ENCODE measurements at regions not wholly inside any gene's neighbourhood (a gene's known extent, or its start where the extent isn't known, plus 50 kb on each side); places are given as distances from the start of the nearest gene placed in this dataset.
"Not testable (repeated sequence)": the region's sequence is repeated elsewhere in the genome, so short reads cannot be mapped to it uniquely, and the experiment has no call there.

DNA sequence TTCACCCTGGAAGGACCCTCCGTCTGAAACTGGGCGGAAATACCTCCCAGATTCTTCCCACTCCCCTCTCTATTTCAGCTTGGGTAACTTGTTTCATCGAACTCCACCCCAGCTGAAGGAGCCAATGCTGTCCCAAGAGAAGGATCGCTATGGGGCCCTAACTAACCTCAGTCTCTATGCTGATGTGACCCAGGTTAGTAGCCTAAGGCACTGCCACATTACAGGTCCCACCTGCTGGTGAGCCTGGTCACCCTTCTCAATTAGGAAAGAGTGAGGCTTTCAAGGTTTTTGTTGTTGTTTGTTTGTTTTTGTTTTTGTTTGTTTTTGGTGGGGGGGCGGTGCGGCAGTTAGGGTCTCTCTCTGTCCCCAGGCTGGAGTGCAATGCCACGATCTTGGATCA lies 168.4 kb downstream of the OR2B2 start:
- no peak overlapping the region for H3K27ac Mint-ChIP-seq
- Histone ChIP-seq H3K4me3 (ENCODE audit: low read length) (peak overlapping the region; percentile 30), H3K9me3 (ENCODE audit: control insufficient read depth, low read length) (no peaks in the 10 kb centered on the region), H3K27ac (ENCODE audit: low read depth, low read length) (no peak overlapping the region), H3K4me1 (ENCODE audit: control insufficient read depth, insufficient read depth, low read length) (no peaks in the 10 kb centered on the region), H3K27me3 (ENCODE audit: control insufficient read depth, insufficient read depth, low read length, poor library complexity, severe bottlenecking) (peaks cover 72% of the 10 kb centered on the region), H3K36me3 (ENCODE audit: control insufficient read depth, insufficient read depth, low read length) (no peaks in the 10 kb centered on the region), H3K9ac (ENCODE audit: extremely low read depth, low read length, poor library complexity, severe bottlenecking) (no peak overlapping the region)
- H3K4me3 Mint-ChIP-seq: peak overlapping the region; percentile 32
- no peaks in the 10 kb centered on the region for H3K9me3 Mint-ChIP-seq
- H3K36me3 Mint-ChIP-seq (ENCODE audit: low read depth): no peaks in the 10 kb centered on the region
- peaks cover 14% of the 10 kb centered on the region for H3K4me1 Mint-ChIP-seq
- DNase-seq: peak; percentile 66
- peak; percentile 52 for TF ChIP-seq CTCF (conservative IDR thresholded peaks at IDR 0.05)
- H3K27me3 Mint-ChIP-seq (ENCODE audit: insufficient read depth): peaks cover 87% of the 10 kb centered on the region
- WGBS, 2 experiments (ENCODE audit: insufficient coverage in 1 of 2, insufficient read length in 1 of 2): 20 to 24% methylated on average over 5 to 7 of the region's 7 CpGs

- Mint-ChIP-seq H3K36me3 (ENCODE audit: low read depth) (no peaks in the 10 kb centered on the region), H3K4me3 (no peak overlapping the region), H3K9me3 (no peaks in the 10 kb centered on the region), H3K4me1 (peaks cover 14% of the 10 kb centered on the region), H3K27ac (no peak overlapping the region), H3K27me3 (ENCODE audit: insufficient read depth) (peaks cover 83% of the 10 kb centered on the region)
- peaks cover 68% of the 10 kb centered on the region for H3K27me3 ChIP-seq (ENCODE audit: control insufficient read depth, insufficient read depth, low read length, poor library complexity, severe bottlenecking)
- H3K36me3 ChIP-seq (ENCODE audit: control insufficient read depth, insufficient read depth, low read length): no peaks in the 10 kb centered on the region
- no peaks in the 10 kb centered on the region for H3K4me1 ChIP-seq (ENCODE audit: control insufficient read depth, insufficient read depth, low read length)
- H3K9ac ChIP-seq (ENCODE audit: extremely low read depth, low read length, poor library complexity, severe bottlenecking): no peak overlapping the region
- TF ChIP-seq CTCF (conservative IDR thresholded peaks at IDR 0.05): no peak
- no peaks in the 10 kb centered on the region for H3K9me3 ChIP-seq (ENCODE audit: control insufficient read depth, low read length)
- no peak overlapping the region for H3K27ac ChIP-seq (ENCODE audit: low read depth, low read length)
- no peak overlapping the region for H3K4me3 ChIP-seq (ENCODE audit: low read length)
- 66 to 73% methylated on average over 7 to 10 of the region's 10 CpGs for WGBS, 2 experiments (ENCODE audit: insufficient coverage in 1 of 2, insufficient read length in 1 of 2)
- no peak for DNase-seq
These were observed 169.2 kb downstream of the OR2B2 start for GRCh38 chr6:27742833-27743573.

GRCh38 chr6:27739902-27740301 lies 172.3 kb downstream of the OR2B2 start:
- peaks cover 40% of the 10 kb centered on the region for H3K27me3 ChIP-seq (ENCODE audit: control insufficient read depth, insufficient read depth, low read length, poor library complexity, severe bottlenecking)
- H3K27ac Mint-ChIP-seq; H3K4me3 Mint-ChIP-seq; H3K4me1 ChIP-seq (ENCODE audit: control insufficient read depth, insufficient read depth, low read length); H3K36me3 ChIP-seq (ENCODE audit: control insufficient read depth, insufficient read depth, low read length); H3K27ac ChIP-seq (ENCODE audit: low read depth, low read length); H3K36me3 Mint-ChIP-seq (ENCODE audit: low read depth); DNase-seq; H3K4me3 ChIP-seq (ENCODE audit: low read length); H3K9ac ChIP-seq (ENCODE audit: extremely low read depth, low read length, poor library complexity, severe bottlenecking); H3K9me3 ChIP-seq (ENCODE audit: control insufficient read depth, low read length); H3K9me3 Mint-ChIP-seq: not testable (repeated sequence)
- peaks cover 14% of the 10 kb centered on the region for H3K4me1 Mint-ChIP-seq
- 86 to 93% methylated on average over 3 to 7 of the region's 8 CpGs for WGBS, 2 experiments (ENCODE audit: insufficient coverage in 1 of 2, insufficient read length in 1 of 2)
- peaks cover 71% of the 10 kb centered on the region for H3K27me3 Mint-ChIP-seq (ENCODE audit: insufficient read depth)

All from endodermal cell (in vitro differentiated cells).